ENCODE measurements at regions not wholly inside any gene's neighbourhood (a gene's known extent, or its start where the extent isn't known, plus 50 kb on each side); places are given as distances from the start of the nearest gene placed in this dataset.
"Not testable (repeated sequence)": the region's sequence is repeated elsewhere in the genome, so short reads cannot be mapped to it uniquely, and the experiment has no call there.

GRCh38 chr2:192391041-192391440, 196.3 kb upstream of the TMEFF2 start:
- no peak for DNase-seq

DNA sequence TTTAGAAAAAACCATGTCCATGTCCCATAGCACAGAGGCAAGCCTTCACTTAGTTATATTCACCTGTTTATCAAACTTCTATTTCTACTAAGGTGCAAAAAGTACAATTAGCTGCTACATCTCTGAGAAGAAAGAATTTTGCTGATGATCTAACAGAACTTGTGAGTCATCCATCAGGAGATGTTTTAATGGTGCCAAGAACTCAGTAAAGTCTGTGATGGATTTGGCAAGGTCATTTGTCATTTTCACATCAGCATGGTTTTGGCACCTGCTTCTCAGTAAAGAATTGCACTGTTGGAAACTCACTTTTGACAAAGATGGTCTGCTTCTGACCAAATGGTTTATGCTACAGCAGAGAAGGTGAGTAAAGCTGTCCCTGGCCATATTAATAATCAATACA, 195.7 kb upstream of the TMEFF2 start:
- DNase-seq = no peak

GRCh38 chr2:192384191-192384590, 189.5 kb upstream of the TMEFF2 start:
- DNase-seq = not testable (repeated sequence)

GRCh38 chr2:192381082-192381481, 186.3 kb upstream of the TMEFF2 start:
- DNase-seq = no peak

- no peak for DNase-seq
Measured at GRCh38 chr2:192379736-192380135, 185.0 kb upstream of the TMEFF2 start.

GRCh38 chr2:192377173-192377572, 182.4 kb upstream of the TMEFF2 start:
- DNase-seq = no peak

GRCh38 chr2:192373754-192374153, 179.0 kb upstream of the TMEFF2 start:
- no peak for DNase-seq

- DNase-seq = no peak
Measured at GRCh38 chr2:192373221-192373620, 178.5 kb upstream of the TMEFF2 start.

DNA sequence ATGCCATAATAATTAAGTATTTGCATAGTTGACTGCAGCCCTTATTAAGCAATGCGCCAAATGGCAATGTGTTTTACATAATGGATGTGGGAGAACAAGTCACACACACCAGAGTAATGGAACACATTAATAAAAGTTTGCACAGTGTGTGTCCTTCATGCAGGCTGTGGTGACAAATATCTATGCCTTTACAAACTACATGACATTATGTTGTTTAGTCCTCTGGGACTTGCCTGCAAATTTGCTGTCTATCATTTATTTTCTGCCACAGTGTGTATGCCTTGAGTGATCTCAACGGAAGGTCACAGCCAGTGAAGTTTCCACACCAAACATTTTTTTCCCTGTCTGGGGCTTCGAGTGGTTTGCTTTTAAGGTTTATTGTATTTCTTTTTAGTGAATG, 175.2 kb upstream of the TMEFF2 start:
- DNase-seq = no peak

DNA sequence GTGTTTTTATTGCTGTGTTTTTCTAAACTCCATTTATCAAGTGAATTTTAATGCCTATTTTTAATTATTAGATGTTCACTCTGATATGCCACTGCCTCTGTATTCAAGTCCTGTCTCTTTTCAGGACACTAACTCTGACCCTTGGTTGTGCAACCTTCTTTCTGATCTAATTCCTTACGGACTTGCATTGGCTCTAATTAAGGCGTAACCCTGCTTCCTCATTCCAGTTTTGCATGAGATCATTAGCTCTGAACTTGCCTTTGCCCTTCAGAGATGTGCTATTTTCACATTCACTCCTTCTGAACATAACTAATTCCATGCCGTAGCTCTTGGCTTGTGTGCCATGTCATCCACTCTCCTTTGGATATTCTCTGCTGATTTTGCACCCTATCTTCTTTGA, 162.5 kb upstream of the TMEFF2 start:
- no peak for DNase-seq

DNA sequence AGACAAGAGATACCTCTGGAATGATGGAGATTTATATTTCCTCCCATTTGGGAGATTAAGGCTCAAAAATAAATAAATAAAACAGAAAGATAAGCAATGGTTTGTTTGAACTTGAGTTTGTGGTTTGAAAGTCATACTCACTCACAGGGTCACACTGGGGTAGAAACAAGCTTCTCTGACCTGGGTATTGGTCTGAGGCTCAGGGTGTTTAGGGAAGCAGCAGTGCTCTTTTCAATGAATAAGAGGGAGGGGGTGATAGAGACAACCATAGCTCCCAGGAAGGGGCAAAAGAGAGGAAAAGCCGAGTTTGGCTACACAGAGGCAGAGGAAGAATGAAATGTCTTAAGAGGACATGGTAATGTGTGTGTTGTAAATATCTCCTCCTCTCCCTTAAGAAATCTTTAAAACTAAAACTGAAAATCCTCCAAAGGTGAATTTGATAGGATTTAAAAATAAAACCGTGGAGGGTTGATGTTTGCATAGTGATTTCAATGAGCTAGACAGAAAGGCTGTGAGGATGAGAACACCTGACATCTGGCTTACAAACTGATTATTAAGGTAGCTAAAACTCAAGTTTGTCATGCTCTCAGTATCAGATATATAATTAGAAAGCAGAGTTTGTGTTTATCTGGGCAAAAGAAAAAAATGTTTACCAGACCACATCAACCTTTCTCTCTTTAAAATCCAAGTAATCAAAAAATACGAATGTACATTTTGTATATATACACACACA, 159.9 kb upstream of the TMEFF2 start:
- DNase-seq = no peak

GRCh38 chr2:192347542-192347941, 152.8 kb upstream of the TMEFF2 start:
- no peak for DNase-seq

GRCh38 chr2:192345287-192345686, 150.6 kb upstream of the TMEFF2 start:
- no peak for DNase-seq

- no peak for DNase-seq
Measured at GRCh38 chr2:192333642-192334041, 138.9 kb upstream of the TMEFF2 start.

DNA sequence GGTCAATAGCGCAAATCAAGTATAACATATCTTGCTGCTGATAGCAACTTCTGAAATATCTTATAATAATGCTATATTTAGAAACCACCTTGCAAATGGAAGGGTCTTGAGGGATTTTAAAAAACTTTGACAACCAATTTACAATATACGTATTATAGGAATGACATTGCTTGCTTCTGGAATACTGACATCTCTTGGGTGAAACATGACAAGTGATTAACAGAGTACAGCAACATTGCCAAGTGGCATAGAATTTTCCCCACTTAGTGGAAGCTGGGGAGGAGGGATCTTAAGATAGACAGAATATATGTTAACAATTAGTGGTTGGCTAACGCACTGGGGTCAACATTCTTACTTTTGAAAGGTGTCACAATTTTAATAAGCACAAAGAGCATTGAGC, 133.6 kb upstream of the TMEFF2 start:
- DNase-seq = no peak

DNA sequence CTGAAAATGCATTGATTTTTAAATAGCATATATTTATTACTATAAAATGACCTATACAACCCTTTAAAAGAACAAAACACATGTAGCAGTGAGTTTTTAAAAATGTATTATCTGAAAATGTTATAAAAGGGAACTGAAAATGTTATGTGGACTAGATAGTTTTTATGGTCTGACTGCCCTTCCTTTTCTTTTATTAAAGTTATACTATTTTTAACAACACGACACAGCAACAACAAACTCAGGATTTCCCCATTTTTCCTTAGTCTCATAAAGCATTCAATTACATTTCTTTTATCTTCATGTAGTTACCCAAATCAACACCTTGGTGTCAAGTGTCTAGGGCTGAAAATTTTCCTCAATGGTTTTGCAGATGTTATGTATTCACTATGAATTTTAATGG, 132.8 kb upstream of the TMEFF2 start:
- no peak for DNase-seq

GRCh38 chr2:192315543-192315942, 120.8 kb upstream of the TMEFF2 start:
- no peak for DNase-seq

GRCh38 chr2:192314800-192315481, 120.2 kb upstream of the TMEFF2 start:
- DNase-seq = no peak

GRCh38 chr2:192313773-192314172, 119.0 kb upstream of the TMEFF2 start:
- no peak for DNase-seq

GRCh38 chr2:192311701-192312460, 117.1 kb upstream of the TMEFF2 start:
- DNase-seq = no peak

DNA sequence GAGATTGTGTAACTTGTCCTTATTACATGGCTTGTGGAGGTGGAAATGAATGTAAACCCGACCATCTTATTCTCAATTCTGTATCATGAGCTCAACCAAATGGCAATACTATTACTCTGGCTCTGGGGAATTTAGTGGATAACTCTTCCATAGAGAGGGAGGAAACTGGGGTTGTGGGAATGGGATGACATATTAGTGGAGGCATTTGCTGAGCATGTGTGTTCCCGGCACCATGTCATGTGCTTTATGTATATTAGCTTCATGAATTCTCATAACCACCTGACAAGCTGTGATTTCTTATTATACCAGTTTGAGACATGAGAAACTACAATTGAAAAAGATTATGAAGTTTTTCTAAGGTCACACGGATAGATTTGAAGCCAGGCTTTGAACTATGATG, 112.8 kb upstream of the TMEFF2 start:
- DNase-seq = no peak

DNA sequence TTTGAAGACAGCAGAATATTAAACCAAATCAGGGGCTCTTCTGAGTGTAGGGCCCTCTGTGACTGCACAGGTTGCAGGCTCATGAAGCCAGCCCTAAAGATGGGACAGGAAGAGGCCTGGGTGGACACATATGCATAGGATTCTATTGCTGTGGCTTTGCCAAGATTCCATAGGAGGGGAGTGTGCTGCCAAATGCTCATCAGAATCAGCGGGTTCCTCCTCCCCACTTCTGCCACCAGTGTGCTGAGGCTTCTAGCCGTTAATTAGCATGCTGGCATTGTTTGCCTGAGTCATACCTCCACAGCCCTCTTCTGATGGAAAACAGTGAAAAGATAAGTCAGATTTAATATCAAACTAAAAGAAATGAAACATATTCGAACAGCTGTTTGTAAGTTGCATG, 103.9 kb upstream of the TMEFF2 start:
- no peak for DNase-seq

- DNase-seq = no peak
Measured at GRCh38 chr2:192292478-192292877, 97.7 kb upstream of the TMEFF2 start.

DNA sequence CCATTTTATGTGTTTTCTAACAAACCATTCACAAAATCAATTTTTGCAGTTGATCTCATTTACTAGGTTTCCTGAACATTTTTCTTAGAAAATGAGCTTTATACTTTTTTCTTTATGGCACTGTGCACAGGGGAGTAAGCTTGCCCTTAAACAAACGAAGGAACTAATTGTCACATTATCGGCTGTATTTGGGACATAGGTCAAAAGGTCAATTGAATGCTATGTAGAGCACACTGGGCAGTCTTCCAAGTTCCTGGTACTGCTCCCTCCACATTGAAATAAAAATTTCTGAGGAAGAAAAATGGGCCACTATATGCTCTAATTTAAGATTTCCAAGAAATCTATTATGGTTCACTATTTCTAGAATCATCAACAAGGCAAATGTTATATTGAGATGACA, 93.6 kb upstream of the TMEFF2 start:
- DNase-seq = no peak

All from inflammatory macrophage (primary cell).